ENCODE measurements at regions not wholly inside any gene's neighbourhood (a gene's known extent, or its start where the extent isn't known, plus 50 kb on each side); places are given as distances from the start of the nearest gene placed in this dataset.
A peak's percentile ranks its signal among the peaks of the same experiment; 100 is the strongest.

GRCh38 chr2:201952187-201952586 is 81.5 kb upstream of the FZD7 start:
- Histone ChIP-seq H3K27me3 (ENCODE audit: control insufficient read depth, insufficient read depth, low read length) (no peaks in the 10 kb centered on the region), H3K27ac (ENCODE audit: low read depth, low read length) (no peak overlapping the region), H3K9me3 (ENCODE audit: control insufficient read depth, insufficient read depth, low read length) (no peaks in the 10 kb centered on the region), H3K4me3 (ENCODE audit: low read depth, low read length) (no peak overlapping the region)
- TF ChIP-seq CTCF (IDR thresholded peaks at IDR 0.05; ENCODE audit: low read depth, low read length) = no peak
- CTCF ChIA-PET = no interaction called here
- POLR2A ChIA-PET = no interaction called here
- no peak for DNase-seq (ENCODE audit: low read depth, low spot score)

- CTCF ChIA-PET = no interaction called here
- Histone ChIP-seq H3K4me3 (ENCODE audit: low read depth, low read length) (no peak overlapping the region), H3K9me3 (ENCODE audit: control insufficient read depth, insufficient read depth, low read length) (no peaks in the 10 kb centered on the region), H3K27me3 (ENCODE audit: control insufficient read depth, insufficient read depth, low read length) (no peaks in the 10 kb centered on the region), H3K27ac (ENCODE audit: low read depth, low read length) (no peak overlapping the region)
- no peak for DNase-seq (ENCODE audit: low read depth, low spot score)
- TF ChIP-seq CTCF (IDR thresholded peaks at IDR 0.05; ENCODE audit: low read depth, low read length) = no peak
- POLR2A ChIA-PET = no interaction called here
Measured at GRCh38 chr2:201953396-201953795, 80.3 kb upstream of the FZD7 start.

DNA sequence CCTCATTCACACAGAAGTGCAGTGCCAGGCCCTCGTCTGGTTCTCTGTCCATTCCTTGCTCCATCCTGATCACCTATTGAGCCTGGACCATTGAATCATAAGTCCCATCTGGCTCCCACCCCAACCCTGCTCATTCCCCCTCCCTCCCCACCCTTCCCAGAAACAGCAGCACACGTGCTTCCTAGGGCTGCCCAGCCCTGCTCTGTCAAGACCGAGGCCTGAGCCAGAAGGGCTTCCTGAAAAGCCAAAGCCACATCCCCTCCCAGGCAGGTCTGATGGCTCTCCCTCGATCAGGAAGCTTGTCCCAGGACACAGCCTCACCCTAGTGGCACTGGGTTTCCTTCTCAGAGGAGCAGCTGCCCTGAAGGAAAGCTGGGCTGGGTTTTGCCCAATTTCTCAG is 79.8 kb upstream of the FZD7 start:
- Histone ChIP-seq H3K27me3 (ENCODE audit: control insufficient read depth, insufficient read depth, low read length) (no peaks in the 10 kb centered on the region), H3K27ac (ENCODE audit: low read depth, low read length) (no peak overlapping the region), H3K9me3 (ENCODE audit: control insufficient read depth, insufficient read depth, low read length) (no peaks in the 10 kb centered on the region), H3K4me3 (ENCODE audit: low read depth, low read length) (no peak overlapping the region)
- ChIA-PET POLR2A (no interaction called here), CTCF (no interaction called here)
- TF ChIP-seq CTCF (IDR thresholded peaks at IDR 0.05; ENCODE audit: low read depth, low read length) = no peak
- no peak for DNase-seq (ENCODE audit: low read depth, low spot score)

DNA sequence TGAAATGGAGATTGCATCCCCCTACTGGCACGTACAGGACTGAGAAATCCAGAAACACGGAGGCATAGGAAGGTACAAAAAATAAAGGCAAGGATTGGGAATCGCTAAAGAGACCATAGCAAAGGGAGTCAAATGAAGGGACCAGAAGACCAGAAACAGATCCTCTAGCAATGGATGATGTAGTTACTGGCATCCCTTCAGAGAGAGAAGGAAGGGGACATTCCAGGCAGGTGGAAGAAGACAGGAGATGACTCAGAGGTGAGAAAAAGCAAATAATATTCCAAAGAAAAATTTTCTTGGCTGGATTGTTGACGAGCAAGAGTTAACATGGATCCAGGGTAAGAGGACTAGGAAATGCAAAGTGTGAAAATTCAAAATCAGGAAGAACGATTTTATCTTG is 78.4 kb upstream of the FZD7 start:
- ChIA-PET POLR2A (no interaction called here), CTCF (no interaction called here)
- Histone ChIP-seq H3K27ac (ENCODE audit: low read depth, low read length) (peak overlapping the region; percentile 21), H3K9me3 (ENCODE audit: control insufficient read depth, insufficient read depth, low read length) (no peaks in the 10 kb centered on the region), H3K4me3 (ENCODE audit: low read depth, low read length) (no peak overlapping the region), H3K27me3 (ENCODE audit: control insufficient read depth, insufficient read depth, low read length) (no peaks in the 10 kb centered on the region)
- no peak for TF ChIP-seq CTCF (IDR thresholded peaks at IDR 0.05; ENCODE audit: low read depth, low read length)
- no peak for DNase-seq (ENCODE audit: low read depth, low spot score)

DNA sequence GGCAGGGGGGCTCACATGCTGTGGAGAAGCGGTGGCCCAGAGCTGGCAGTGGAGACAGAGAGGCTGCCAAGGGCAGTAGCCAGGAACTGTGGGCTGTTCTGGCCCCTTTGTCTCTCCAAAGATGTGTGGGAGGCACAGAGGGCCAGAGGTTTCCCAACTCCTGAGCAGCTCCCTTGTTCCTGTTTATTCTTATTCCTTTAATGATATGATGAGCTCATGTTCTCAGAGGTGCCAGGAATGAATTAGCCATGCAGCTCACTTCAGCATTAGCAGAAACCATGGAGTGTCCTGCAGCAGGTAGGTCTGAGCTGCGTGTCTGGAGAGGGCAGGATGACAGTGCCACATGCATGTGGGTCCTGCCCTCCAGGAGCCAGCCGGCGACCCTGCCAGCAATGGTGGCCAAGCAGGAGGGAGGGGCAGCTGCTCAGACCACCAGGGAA is 77.9 kb upstream of the FZD7 start:
- ChIA-PET POLR2A (no interaction called here), CTCF (no interaction called here)
- no peak overlapping the region for H3K4me3 ChIP-seq (ENCODE audit: low read depth, low read length)
- H3K27ac ChIP-seq (ENCODE audit: low read depth, low read length) = peak overlapping the region; percentile 21
- no peaks in the 10 kb centered on the region for H3K9me3 ChIP-seq (ENCODE audit: control insufficient read depth, insufficient read depth, low read length)
- no peak for DNase-seq (ENCODE audit: low read depth, low spot score)
- TF ChIP-seq CTCF (IDR thresholded peaks at IDR 0.05; ENCODE audit: low read depth, low read length) = no peak
- H3K27me3 ChIP-seq (ENCODE audit: control insufficient read depth, insufficient read depth, low read length) = no peaks in the 10 kb centered on the region
